Kidney (tissue), 13 donors: ENCODE measurements at regions not wholly inside any gene's neighbourhood (a gene's known extent, or its start where the extent isn't known, plus 50 kb on each side); places are given as distances from the start of the nearest gene placed in this dataset.
A peak's percentile ranks its signal among the peaks of the same experiment; 100 is the strongest.

Experiments
- DNase-seq, 5 donors: peaks; one replicate each; pipeline ENCODE4 v3.0.0-alpha.2; 2013 to 2020
- FAIRE-seq: peaks from 2 replicates; lab custom pipeline; 2012; peaks lifted over from hg19 to GRCh38; lab: Jason Lieb, UNC
- H3K27ac ChIP-seq, 2 donors: one replicate each; pipeline ENCODE4 v1.7.0; 2013; ENCODE audit warnings: low read depth in 2 of 2, low read length in 2 of 2, inconsistent platforms in 1 of 2
- H3K27me3 ChIP-seq: one replicate; pipeline ENCODE4 v1.7.1; 2013; ENCODE audit warnings: low read length, inconsistent platforms; ENCODE audit not compliant: control insufficient read depth, insufficient read depth
- H3K36me3 ChIP-seq, 3 donors: one replicate each; pipeline versions ENCODE4 v1.7.0 to v1.7.1; 2013; ENCODE audit warnings: low read length in 3 of 3, control low read depth in 1 of 3, inconsistent platforms in 1 of 3; ENCODE audit not compliant: insufficient read depth in 3 of 3, control insufficient read depth in 2 of 3
- H3K4me1 ChIP-seq, 3 donors: one replicate each; pipeline versions ENCODE4 v1.7.0 to v1.7.1; 2013; ENCODE audit warnings: low read length in 3 of 3, inconsistent platforms in 1 of 3, low read depth in 1 of 3; ENCODE audit not compliant: control insufficient read depth in 2 of 3, insufficient read depth in 2 of 3
- H3K4me3 ChIP-seq, 3 donors: one replicate each; pipeline versions ENCODE4 v1.7.0 to v1.8.1; 2013; ENCODE audit warnings: low read length in 3 of 3, control low read depth in 1 of 3, inconsistent platforms in 1 of 3
- H3K9ac ChIP-seq, 3 donors: one replicate each; pipeline versions ENCODE4 v1.7.0 to v1.7.1; 2013; ENCODE audit warnings: low read length in 3 of 3, control low read depth in 1 of 3, inconsistent platforms in 1 of 3
- H3K9me3 ChIP-seq, 3 donors: one replicate each; pipeline versions ENCODE4 v1.7.0 to v1.7.1; 2013; ENCODE audit warnings: low read length in 3 of 3, control low read depth in 1 of 3, inconsistent platforms in 1 of 3; ENCODE audit not compliant: control insufficient read depth in 2 of 3, insufficient read depth in 1 of 3
- CTCF ChIP-seq: IDR thresholded peaks from 3 replicates; pipeline ENCODE4 v1.5.1; 2012; ENCODE audit warnings: mild to moderate bottlenecking, moderate library complexity, borderline replicate concordance; ENCODE audit not compliant: insufficient read depth; ENCODE audit errors: extremely low read depth
- intact Hi-C: fragments of 100-400 bp; cut with DNase I; formaldehyde crosslinking; loops from one replicate; pipeline ENCODE4 v1.11.1; 2022
- donor health status: control.
- donor health status: control.
- donor health status: control.
- donor health status: control.
- donor health status: control.
- donor health status: DM: yes; HTN: yes; CAD: no.
- donor health status: Normal renal cell carcinoma (clear cell type).

- H3K4me3 ChIP-seq, result no peak overlapping the region
- intact Hi-C loops, result no loop called here
- no peaks in the 10 kb centered on the region for H3K27me3 ChIP-seq
- DNase-seq (peak in 1 of 5 donors; percentile 45), FAIRE-seq (no peak)
- H3K4me1 ChIP-seq, result no peaks in the 10 kb centered on the region
- H3K9me3 ChIP-seq, result no peaks in the 10 kb centered on the region
- H3K36me3 ChIP-seq, result no peaks in the 10 kb centered on the region
- no peak overlapping the region for H3K27ac ChIP-seq
- H3K9ac ChIP-seq, result no peak overlapping the region
- TF ChIP-seq CTCF, result no peak
These were observed 263.6 kb downstream of the RWDD3 start for GRCh38 chr1:95497566-95497965.

GRCh38 chr1:95503278-95504030, 269.4 kb downstream of the RWDD3 start:
- Histone ChIP-seq H3K4me1 (no peaks in the 10 kb centered on the region), H3K27me3 (no peaks in the 10 kb centered on the region), H3K36me3 (no peaks in the 10 kb centered on the region), H3K9ac (no peak overlapping the region), H3K27ac (no peak overlapping the region), H3K4me3 (no peak overlapping the region), H3K9me3 (no peaks in the 10 kb centered on the region)
- FAIRE-seq, result no peak
- no peak for TF ChIP-seq CTCF
- DNase-seq, result no peak
- intact Hi-C loops, result no loop called here

DNA sequence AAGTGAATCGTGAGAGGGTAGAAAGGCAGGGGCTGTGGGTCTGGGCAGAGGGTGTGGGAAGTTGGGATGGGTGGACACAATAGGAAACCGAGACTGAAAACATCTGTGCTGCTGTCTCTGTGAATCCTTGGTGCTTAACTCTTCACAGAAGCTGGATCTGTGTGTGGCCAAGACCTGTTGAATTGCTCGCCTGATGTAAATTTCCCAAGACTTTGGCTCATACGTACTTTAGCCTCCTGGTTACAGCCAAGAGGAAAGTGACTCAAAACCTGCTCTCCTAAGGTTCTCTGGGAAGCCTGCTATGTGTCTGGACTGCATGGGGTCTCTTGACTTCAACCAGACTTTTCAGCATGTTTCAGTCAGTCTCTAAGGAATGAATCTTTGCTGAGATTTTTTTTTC, 270.3 kb downstream of the RWDD3 start:
- Histone ChIP-seq H3K27ac (no peak overlapping the region), H3K27me3 (no peaks in the 10 kb centered on the region), H3K4me3 (no peak overlapping the region), H3K9ac (no peak overlapping the region), H3K36me3 (no peaks in the 10 kb centered on the region), H3K9me3 (no peaks in the 10 kb centered on the region), H3K4me1 (no peaks in the 10 kb centered on the region)
- no peak for TF ChIP-seq CTCF
- DNase-seq (no peak), FAIRE-seq (no peak)
- intact Hi-C loops, result no loop called here
